ENCODE measurements at regions not wholly inside any gene's neighbourhood (a gene's known extent, or its start where the extent isn't known, plus 50 kb on each side); places are given as distances from the start of the nearest gene placed in this dataset.

GRCh38 chr16:17801068-17801467 is 330.3 kb upstream of the XYLT1 start:
- H3K27ac Mint-ChIP-seq (ENCODE audit: unreplicated experiment), result no peak overlapping the region
- DNase-seq (ENCODE audit: low spot score), result no peak
- H3K4me1 Mint-ChIP-seq (ENCODE audit: low read depth), result no peaks in the 10 kb centered on the region
- no peak overlapping the region for H3K4me3 Mint-ChIP-seq (ENCODE audit: unreplicated experiment)
- TF ChIP-seq CTCF (IDR thresholded peaks at IDR 0.05), result no peak
- no peaks in the 10 kb centered on the region for H3K27me3 Mint-ChIP-seq (ENCODE audit: low read depth)
- no peaks in the 10 kb centered on the region for H3K36me3 Mint-ChIP-seq (ENCODE audit: low read depth)
- peaks cover 10% of the 10 kb centered on the region for H3K9me3 Mint-ChIP-seq (ENCODE audit: low read depth)

GRCh38 chr16:17798716-17799115 is 328.0 kb upstream of the XYLT1 start:
- H3K9me3 Mint-ChIP-seq (ENCODE audit: low read depth), result peaks cover 6% of the 10 kb centered on the region
- H3K4me3 Mint-ChIP-seq (ENCODE audit: unreplicated experiment), result no peak overlapping the region
- no peaks in the 10 kb centered on the region for H3K27me3 Mint-ChIP-seq (ENCODE audit: low read depth)
- H3K4me1 Mint-ChIP-seq (ENCODE audit: low read depth), result no peaks in the 10 kb centered on the region
- DNase-seq (ENCODE audit: low spot score), result no peak
- no peaks in the 10 kb centered on the region for H3K36me3 Mint-ChIP-seq (ENCODE audit: low read depth)
- TF ChIP-seq CTCF (IDR thresholded peaks at IDR 0.05), result no peak
- H3K27ac Mint-ChIP-seq (ENCODE audit: unreplicated experiment), result no peak overlapping the region

GRCh38 chr16:17793354-17793753 is 322.6 kb upstream of the XYLT1 start:
- no peaks in the 10 kb centered on the region for H3K4me1 Mint-ChIP-seq (ENCODE audit: low read depth)
- TF ChIP-seq CTCF (IDR thresholded peaks at IDR 0.05), result no peak
- H3K27me3 Mint-ChIP-seq (ENCODE audit: low read depth), result no peaks in the 10 kb centered on the region
- no peak overlapping the region for H3K27ac Mint-ChIP-seq (ENCODE audit: unreplicated experiment)
- no peaks in the 10 kb centered on the region for H3K9me3 Mint-ChIP-seq (ENCODE audit: low read depth)
- no peaks in the 10 kb centered on the region for H3K36me3 Mint-ChIP-seq (ENCODE audit: low read depth)
- no peak overlapping the region for H3K4me3 Mint-ChIP-seq (ENCODE audit: unreplicated experiment)
- DNase-seq (ENCODE audit: low spot score), result no peak

GRCh38 chr16:17784073-17784472 is 313.3 kb upstream of the XYLT1 start:
- H3K4me1 Mint-ChIP-seq (ENCODE audit: low read depth), result no peaks in the 10 kb centered on the region
- no peaks in the 10 kb centered on the region for H3K9me3 Mint-ChIP-seq (ENCODE audit: low read depth)
- no peak for TF ChIP-seq CTCF (IDR thresholded peaks at IDR 0.05)
- no peak overlapping the region for H3K27ac Mint-ChIP-seq (ENCODE audit: unreplicated experiment)
- no peak for DNase-seq (ENCODE audit: low spot score)
- H3K4me3 Mint-ChIP-seq (ENCODE audit: unreplicated experiment), result no peak overlapping the region
- no peaks in the 10 kb centered on the region for H3K27me3 Mint-ChIP-seq (ENCODE audit: low read depth)
- no peaks in the 10 kb centered on the region for H3K36me3 Mint-ChIP-seq (ENCODE audit: low read depth)

GRCh38 chr16:17780181-17780580 is 309.4 kb upstream of the XYLT1 start:
- peaks cover 4% of the 10 kb centered on the region for H3K9me3 Mint-ChIP-seq (ENCODE audit: low read depth)
- DNase-seq (ENCODE audit: low spot score), result no peak
- no peaks in the 10 kb centered on the region for H3K4me1 Mint-ChIP-seq (ENCODE audit: low read depth)
- H3K27ac Mint-ChIP-seq (ENCODE audit: unreplicated experiment), result no peak overlapping the region
- no peaks in the 10 kb centered on the region for H3K27me3 Mint-ChIP-seq (ENCODE audit: low read depth)
- no peaks in the 10 kb centered on the region for H3K36me3 Mint-ChIP-seq (ENCODE audit: low read depth)
- no peak overlapping the region for H3K4me3 Mint-ChIP-seq (ENCODE audit: unreplicated experiment)
- no peak for TF ChIP-seq CTCF (IDR thresholded peaks at IDR 0.05)
